ENCODE measurements at regions not wholly inside any gene's neighbourhood (a gene's known extent, or its start where the extent isn't known, plus 50 kb on each side); places are given as distances from the start of the nearest gene placed in this dataset.
"Not testable (repeated sequence)": the region's sequence is repeated elsewhere in the genome, so short reads cannot be mapped to it uniquely, and the experiment has no call there.

DNA sequence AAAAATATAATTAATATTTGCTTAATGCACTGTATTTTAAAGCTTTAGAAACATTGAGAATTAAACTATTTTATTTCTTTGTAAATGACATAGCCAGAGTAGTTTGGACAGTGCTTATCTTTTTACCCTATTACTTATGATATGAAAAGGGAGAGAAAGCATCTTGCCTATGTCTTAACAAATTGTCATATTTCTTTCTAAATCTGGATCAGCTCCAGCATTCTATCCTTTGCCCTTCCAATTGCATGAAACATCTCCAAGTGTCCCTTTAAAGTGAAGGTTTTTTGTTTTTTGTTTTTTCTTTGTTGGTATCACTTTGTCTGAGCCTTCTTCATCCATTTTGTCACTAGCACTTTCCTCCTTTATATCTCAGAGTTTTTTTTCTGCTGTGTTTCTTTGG is 511.6 kb upstream of the FAM174A start:
- no peak for DNase-seq (ENCODE audit: low read depth in 2 of 2)

DNA sequence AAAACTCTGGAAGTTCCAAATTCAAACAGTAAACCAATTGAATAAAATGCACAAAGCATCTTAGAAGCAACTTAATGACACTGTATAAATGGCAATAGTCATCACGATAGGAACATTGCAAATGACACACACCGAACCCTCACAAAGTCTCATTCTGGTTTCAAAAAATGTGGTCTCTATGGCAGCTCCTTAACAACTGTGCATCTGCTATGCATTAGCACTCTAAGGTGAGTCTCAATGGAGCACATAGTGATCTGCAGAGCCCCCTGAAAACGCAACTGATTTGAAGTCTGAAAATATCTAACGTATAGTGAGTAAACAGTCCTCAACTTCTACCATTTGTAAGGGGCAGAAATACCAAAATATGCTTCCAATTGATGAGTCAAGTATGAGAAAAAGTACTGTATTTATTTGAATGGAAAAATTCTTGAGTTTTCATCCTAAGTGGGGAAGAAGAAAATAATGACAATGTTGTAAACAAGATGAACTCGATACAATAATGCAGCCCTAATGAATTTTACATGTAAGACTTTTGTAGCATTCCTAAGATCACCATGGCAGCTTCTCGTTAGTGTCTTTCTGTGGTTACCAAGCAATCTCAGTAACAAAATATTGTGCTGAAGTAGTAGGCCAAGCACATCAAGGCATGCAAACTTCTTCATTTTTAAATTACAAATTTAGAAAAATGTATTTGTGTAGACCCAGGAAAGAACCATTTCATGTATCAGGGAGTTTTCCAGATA is 517.5 kb upstream of the FAM174A start:
- DNase-seq (ENCODE audit: low read depth in 2 of 2): no peak

DNA sequence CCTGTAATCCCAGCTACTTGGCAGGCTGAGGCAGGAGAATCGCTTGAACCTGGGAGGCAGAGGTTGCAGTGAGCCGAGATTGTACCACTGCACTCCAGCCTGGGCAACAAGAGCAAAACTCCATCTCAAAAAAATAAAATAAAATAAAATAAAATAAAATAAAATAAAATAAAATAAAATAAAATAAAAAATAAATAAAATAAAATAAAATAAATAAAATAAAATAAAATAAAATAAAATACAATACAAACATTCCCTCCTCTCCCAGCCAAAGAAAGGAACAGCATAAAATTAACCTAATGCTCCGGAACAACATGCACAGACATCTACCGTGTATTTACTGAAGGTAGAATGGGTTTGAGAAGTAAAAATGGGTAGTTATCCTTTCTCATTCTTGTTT is 521.9 kb upstream of the FAM174A start:
- not testable (repeated sequence) for DNase-seq (ENCODE audit: low read depth in 2 of 2)

DNA sequence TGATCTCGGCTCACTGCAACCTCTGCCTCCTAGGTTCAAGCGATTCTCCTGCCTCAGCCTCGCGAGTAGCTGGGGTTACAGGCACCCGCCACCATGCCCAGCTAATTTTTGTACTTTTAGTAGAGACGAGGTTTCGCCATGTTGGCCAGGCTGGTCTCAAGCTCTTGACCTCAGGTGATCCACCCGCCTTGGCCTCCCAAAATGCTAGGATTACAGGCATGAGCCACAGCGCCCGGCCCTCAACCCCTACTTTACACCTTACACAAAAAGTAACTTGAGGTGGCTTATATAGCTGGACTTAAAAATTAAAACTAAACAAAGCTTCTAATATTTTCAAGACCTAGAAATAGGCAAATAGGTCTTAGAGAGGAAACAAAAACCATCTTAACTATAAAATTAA is 524.0 kb upstream of the FAM174A start:
- DNase-seq (ENCODE audit: low read depth in 2 of 2): not testable (repeated sequence)

DNA sequence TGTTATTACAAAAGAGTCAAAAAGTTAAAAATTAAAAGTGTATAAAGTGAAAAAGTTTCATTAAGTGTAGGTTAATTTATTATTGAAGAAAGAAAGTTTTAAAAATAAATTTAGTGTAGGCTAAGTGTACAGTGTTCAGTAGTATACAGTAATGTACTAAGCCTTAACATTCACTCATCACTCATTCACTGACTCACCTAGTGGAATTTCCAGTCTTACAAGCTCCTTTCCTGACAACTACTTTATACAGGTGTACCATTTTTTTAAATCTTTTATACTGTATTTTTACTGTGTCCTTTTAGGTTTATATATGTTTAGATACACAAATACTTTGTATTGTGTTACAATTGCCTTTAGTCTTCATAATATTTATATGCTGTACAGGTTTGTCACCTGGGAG is 530.2 kb upstream of the FAM174A start:
- DNase-seq (ENCODE audit: low read depth in 2 of 2): no peak

DNA sequence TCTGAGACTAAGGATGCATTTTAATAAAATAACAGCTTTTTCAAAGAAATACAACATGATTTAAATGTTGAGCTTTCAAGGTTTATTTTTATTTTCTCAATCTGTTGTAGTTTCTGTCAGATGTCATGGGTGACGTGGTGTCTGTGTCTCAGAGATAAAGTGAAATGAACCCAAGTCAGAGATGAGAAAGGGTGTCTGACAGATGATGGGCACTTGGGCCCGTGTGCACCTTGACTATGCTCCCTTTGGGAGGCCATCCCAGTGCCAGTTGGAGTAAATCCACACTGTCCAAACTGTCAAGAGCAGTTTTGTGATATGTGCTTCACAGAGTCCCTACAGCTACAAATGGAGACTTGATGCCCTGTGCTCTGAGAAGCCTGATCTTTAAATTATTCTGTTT is 536.9 kb upstream of the FAM174A start:
- DNase-seq (ENCODE audit: low read depth in 2 of 2): no peak

DNA sequence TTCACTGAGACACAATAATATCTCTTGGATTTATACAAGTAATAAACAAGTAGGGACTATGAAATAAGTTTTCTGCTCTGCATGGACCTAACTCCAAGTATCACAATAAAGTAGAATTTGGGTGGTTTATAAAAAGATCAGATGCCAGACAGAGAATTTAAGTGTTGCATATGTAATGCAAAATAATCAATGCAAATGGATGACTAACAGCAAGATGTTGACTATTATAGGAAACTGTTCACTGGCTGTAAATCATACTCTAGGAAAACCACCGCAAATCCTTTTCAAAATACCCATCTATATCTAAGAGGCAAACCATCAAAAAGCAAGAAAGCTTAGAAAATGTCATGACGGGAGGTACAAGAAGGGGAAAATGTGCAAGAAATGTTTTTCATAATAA is 539.8 kb upstream of the FAM174A start:
- no peak for DNase-seq (ENCODE audit: low read depth in 2 of 2)

DNA sequence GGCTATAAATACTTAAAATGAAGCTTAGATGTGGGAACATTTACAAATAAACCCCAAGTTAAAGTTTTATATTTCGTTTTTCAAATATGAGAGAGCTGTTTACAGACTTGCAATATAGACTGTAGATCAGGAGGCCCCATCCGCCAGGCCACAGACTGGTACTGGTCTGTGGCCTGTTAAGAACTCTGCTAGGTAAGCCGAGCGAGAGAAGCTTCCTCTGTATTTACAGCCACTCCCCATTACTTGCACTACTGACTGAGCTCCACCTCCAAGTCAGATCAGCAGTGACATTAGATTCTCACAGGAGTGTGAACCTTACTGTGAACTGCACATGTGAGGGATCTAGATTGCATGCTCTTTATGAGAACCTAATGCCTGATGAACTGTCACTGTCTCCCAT is 561.4 kb upstream of the FAM174A start:
- no peak for DNase-seq (ENCODE audit: low read depth in 2 of 2)

DNA sequence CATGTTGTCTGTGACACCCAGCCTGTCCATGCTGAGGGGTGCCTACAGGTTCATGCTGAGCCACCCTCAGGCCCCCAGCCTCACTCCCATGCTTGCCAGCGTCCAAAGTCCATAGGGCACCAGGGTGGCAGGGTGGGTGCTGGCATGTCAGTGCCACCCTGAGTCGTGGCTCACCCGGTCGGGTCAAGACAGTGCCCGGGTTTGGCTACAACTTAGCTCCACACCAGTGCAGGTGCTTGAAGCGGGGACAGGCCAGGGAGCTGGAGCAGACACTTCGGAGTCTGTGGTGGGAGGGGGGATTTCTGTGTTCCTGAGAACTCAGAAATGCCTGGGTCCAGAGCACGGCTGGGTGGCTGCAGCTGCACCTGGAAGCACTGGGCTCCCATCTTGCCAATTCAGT is 579.2 kb upstream of the FAM174A start:
- no peak for DNase-seq (ENCODE audit: low read depth in 2 of 2)

DNA sequence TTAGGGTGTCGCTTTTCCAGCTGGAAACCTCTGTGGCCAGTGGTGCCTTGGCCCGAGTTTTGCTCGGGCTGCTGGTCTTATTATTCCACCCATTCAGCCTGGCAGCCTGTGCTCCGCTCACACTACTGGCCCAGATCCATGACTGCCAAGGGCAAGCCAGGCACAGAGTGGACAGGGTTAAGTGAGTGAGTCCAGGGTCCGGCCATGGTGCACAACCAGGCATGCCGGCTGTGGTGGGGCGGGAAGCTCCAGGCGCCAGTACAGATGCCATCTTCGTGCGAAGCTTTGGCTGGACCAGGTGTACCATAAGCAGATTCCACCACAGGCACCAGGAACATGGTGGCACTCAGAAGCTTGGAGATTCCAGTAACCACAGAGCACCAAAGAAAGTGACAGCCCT is 580.2 kb upstream of the FAM174A start:
- DNase-seq (ENCODE audit: low read depth in 2 of 2): no peak

DNA sequence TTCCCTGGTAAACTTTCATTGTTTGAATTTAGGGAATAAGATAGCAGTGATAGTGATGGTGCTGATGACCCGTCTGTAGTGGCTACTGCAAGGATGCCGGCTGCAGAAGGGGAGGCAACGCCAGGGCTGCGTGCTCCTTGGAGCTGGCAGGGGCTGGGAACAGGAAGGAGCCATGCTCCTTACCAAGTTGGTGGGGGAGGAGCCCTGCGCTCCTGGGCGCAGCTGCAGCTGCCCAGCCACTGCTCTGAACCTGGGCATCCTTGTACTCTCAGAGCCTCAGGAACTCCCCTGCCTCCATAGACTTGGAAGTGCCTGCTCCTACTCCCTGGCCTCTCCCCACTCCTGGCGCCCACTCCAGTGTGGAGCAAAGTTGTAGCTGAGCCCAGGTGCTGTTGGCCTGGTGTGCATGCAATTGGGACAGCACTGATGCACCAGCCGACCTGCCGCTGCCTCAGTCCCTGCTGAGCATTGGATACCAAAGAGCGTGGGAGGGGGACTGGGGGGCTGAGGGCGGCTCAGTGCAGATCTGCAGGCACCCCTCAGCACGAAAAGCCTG is 585.1 kb upstream of the FAM174A start:
- no peak for DNase-seq (ENCODE audit: low read depth in 2 of 2)

DNA sequence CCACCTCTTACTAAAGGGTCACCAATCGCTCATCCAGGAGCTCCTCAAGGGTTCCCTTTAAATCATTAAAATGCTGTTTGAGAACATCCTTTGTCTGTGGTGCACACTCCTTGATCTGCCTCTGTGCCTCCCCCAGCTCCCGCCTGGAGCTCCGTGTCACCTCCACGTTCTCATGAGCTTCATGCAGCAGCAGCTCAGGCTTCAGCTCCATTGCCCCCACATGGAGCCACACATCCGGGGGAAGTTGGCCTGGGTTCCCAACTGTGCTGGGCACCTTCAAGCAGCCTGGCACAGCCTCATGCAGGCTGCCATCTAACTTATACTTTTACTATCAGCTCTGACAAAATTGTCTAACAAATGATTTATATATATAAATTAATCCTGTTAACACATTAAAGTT is 585.8 kb upstream of the FAM174A start:
- DNase-seq (ENCODE audit: low read depth in 2 of 2): no peak

DNA sequence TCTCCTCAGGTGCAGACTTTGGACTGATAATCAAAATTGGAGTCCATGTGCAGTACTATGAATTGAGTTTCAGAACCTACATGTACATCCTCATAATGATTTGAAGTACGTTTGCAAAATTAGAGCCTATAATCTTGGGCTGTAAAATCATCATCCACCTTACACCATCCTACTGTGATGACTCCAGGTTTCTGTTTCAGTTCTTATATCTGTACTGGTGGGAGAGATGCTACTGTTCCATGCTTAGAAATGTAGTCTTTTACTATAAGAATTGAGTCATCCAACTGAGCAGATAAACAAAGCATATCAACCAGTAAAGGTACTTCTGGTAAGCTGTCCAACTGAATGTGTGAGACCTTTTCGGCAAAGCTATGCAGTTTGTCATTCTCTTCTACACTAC is 586.3 kb upstream of the FAM174A start:
- DNase-seq (ENCODE audit: low read depth in 2 of 2): no peak

DNA sequence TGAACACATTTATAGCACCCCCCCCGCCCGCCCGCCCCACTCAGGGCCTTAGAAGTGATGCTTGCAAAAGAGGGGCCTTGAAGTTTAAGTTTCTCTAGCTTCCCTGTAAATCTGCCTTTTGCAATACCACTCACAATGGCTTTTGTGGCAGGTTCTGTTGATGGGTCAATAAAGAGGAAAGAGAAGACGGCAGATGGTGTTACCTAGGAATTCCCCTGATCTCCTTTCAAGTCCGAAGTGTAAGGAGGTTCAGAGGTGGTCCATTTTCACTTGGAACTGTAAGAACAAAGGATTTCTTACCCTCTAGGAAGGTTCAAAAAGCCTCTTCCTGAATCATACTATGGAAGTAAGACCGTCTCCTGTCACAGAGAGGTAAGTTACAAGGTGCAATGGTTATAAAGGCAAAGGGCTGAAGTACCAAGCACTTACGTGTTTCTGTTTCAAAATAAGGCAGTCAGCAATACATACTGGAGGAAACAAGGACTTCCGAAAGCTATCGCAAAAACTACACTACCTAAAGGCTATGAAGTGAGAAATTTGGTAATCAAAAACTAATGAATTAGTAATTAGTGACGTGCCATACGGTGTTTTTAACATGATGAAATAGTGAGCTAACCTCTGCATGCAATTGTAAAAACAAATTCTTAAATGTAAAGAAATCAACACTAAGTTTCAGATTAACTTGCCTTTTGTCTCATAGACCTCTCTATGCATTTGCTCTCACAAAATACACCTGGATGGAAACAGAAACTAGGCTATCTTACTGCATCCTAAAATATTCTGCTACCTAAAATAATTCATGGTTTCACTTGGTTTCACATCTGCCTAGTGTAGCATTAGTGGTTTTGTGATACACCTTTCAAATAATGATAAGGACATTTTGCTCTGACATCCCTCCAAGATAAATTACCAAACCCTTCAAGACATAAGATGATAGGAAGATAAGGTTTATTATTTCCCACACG is 589.4 kb upstream of the FAM174A start:
- DNase-seq (ENCODE audit: low read depth in 2 of 2): no peak

DNA sequence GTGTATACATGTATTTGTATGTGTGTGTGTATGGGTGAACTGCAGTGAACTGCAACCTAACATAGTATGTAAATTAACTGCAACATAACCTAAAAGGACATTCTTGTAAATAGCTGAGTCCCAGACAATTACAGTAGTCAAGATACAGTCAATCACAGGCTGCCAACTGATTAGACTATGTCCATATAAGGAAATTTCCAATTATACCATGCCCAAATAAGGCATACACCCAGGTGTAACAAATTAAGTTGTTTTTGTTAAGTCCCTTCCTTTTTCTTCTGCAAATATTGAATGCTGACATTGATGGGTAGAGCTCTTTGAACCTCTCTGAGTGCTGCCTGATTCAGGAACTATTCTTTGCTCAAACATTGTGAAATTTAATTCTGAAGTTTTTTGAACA is 594.6 kb upstream of the FAM174A start:
- no peak for DNase-seq (ENCODE audit: low read depth in 2 of 2)

DNA sequence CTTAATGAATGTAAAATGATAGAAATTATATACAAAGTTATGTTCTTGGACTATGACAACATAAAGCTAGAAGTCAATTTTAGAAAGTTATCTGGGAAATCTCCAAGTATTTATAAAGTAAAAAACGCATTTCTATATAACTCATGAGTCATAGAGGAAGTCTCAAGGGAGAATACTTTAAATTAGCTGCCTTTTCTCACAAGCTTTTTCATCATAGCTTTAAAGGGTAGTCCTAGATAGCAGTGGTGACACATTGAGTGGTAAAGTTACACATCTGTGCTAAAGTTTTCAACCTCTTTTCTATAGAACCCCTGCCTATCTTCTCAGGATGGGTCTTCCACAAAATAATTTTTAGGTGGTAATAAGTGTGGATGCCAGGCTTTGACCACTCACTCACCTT is 598.3 kb upstream of the FAM174A start:
- no peak for DNase-seq (ENCODE audit: low read depth in 2 of 2)

DNA sequence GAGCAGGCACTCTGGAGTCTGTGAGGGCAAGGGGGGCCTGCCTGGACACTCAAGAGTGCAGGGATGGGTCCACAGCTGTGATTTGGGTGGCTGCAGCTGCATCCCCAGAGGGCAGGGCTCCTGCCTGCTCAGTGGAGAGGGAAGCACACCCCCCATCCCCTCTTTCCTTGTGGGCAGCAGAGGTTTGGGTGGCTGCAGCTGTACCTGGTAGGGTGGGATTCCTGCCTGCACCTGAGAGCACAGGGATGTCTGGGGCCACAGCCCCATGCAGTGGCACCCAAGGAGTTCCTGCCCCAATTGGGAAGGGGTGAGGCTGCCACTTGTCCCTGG is 605.4 kb upstream of the FAM174A start:
- DNase-seq (ENCODE audit: low read depth in 2 of 2): no peak

DNA sequence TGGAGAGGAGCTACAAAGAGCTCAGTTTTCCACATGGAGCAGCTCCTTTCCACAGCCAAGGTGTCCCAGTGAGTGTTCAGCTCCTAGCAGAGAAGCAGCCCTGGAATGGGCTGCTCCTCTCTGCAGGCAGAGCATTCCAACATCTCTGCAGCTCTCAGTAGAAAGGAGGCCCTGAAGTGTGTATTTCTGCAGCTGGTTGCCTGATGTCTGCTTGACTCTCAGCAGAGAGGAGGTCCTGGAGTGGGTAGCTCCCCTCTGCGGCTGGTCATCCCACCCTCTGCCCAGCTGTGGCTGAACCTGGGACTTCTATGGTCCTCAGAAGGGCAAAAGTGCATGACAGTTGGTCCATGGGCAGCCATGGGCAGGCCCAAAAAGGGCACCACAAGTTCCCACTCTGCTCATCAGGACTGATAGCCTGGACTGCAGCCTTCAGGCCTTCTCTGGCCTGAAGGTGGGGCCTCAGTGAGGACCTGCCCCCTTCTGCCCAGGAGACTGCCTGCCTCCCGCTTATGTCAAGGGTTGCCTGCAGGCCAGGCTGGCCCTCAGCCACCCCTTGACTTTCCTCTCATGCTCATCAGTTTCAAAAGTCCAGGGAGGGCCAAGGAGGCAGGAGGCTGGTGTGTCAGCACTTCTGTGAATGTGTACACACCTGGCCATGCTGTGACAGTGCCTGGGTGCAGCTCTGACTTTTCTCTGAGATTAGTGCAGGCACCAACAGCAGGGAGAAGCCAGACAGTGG is 605.9 kb upstream of the FAM174A start:
- DNase-seq (ENCODE audit: low read depth in 2 of 2): no peak

DNA sequence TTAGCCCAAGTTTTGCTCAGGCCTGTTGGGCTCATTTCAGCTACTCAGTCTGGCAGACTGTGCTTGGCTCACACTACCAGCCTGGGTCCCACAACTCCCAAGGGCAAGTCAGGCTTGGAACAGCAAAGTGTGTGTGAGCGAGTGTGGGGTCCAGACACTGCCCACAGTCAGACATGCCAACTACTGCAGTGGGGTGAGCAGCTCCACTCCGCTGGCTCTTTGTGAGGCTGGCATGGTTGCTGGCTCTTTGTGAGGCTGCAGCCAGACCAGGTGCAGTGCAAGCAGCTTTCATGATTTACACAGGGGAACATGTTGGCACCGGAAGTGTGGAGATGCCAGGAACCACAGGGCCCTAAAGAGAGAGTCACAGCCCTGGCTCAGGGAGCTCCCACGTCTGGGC is 606.7 kb upstream of the FAM174A start:
- DNase-seq (ENCODE audit: low read depth in 2 of 2): no peak

DNA sequence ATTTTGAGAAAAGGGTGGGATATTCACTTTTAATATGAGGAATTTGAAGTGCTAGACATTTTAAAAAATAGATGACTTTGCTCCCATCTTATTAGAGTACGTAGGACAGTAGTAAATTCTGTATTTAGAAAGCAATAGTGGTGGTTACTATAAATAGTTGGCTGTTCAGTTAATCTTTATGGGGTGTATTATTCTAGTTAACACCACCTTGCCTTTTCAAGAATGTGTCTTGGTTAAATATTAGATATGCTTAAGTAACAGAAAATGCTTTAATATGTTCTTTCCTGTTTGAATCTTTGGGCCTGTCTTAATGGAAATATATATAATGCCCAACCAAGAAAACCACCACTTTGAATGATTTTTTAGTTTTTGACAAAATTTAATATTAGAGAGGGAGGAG is 608.7 kb upstream of the FAM174A start:
- DNase-seq (ENCODE audit: low read depth in 2 of 2): no peak

DNA sequence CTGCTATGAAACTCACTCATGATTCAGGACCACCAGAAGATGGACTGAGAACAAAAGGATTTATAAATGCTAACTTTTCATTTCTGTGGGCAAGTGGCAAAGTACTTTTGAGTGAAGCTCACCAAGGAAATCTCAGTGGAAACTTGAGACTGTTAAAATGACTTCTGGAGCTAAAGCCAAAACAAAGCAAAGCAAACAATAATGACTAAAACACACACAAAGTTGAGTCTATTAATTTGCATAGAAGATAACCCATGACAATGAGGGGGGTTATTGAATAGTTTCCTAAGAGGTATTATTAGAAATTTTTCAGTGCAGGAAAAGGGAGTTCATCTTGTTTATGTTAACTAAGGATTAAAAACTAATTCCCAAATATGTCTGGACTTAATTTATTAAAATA is 612.8 kb upstream of the FAM174A start:
- DNase-seq (ENCODE audit: low read depth in 2 of 2): no peak

DNA sequence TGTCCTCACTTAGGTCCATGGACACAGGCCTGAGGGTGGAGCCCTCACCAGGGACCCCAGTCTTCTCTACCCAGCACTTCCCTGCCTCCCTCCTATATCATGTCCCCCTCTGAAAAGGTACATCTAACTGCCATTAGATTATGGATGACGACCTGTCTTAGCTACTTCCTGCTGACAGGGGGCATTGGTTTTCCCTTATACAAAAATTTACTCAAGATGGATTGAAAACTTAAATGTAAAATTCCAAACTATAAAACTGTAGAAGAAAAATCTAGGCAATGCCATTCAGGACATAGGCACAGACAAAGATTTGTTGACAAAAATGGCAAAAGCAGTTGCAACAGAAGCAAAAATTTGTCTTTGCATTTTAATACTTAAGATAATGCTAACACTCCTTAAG is 623.2 kb upstream of the FAM174A start:
- no peak for DNase-seq (ENCODE audit: low read depth in 2 of 2)
